ENCODE measurements at regions not wholly inside any gene's neighbourhood (a gene's known extent, or its start where the extent isn't known, plus 50 kb on each side); places are given as distances from the start of the nearest gene placed in this dataset.

DNA sequence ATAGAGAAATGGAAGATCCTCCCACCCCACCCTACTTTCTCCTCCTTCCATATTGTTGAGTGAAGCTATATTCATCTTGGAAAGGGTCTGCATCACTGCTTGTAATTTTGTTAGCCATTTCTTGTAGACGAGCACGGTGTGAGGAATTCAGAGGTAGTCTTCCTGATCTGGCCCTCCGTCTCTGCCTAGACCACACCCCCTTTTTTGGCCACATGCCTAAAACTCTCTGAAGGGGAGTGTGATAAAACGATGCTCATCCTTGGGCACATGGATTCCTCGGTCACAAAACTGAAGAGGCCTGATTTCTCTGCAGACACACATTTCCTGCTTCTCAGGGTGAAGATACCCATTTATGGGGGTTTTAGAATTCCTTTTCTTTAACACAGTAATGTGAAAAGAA is 182.8 kb downstream of the LARP7 start:
- Mint-ChIP-seq H3K36me3 (ENCODE audit: low read depth) (peaks cover 62% of the 10 kb centered on the region), H3K27ac (peak overlapping the region; percentile 26), H3K27me3 (ENCODE audit: insufficient read depth) (no peaks in the 10 kb centered on the region), H3K4me1 (peaks cover 15% of the 10 kb centered on the region), H3K9me3 (peaks cover 3% of the 10 kb centered on the region), H3K4me3 (no peak overlapping the region)
- Histone ChIP-seq H3K27ac (ENCODE audit: low read depth, low read length) (no peak overlapping the region), H3K9me3 (ENCODE audit: control insufficient read depth, low read length) (peaks cover 5% of the 10 kb centered on the region), H3K27me3 (ENCODE audit: control insufficient read depth, insufficient read depth, low read length, poor library complexity, severe bottlenecking) (no peaks in the 10 kb centered on the region), H3K4me1 (ENCODE audit: control insufficient read depth, insufficient read depth, low read length) (no peaks in the 10 kb centered on the region), H3K9ac (ENCODE audit: extremely low read depth, low read length, poor library complexity, severe bottlenecking) (no peak overlapping the region), H3K4me3 (ENCODE audit: low read length) (no peak overlapping the region), H3K36me3 (ENCODE audit: control insufficient read depth, insufficient read depth, low read length) (peaks cover 28% of the 10 kb centered on the region)
- TF ChIP-seq, protein P1, sequence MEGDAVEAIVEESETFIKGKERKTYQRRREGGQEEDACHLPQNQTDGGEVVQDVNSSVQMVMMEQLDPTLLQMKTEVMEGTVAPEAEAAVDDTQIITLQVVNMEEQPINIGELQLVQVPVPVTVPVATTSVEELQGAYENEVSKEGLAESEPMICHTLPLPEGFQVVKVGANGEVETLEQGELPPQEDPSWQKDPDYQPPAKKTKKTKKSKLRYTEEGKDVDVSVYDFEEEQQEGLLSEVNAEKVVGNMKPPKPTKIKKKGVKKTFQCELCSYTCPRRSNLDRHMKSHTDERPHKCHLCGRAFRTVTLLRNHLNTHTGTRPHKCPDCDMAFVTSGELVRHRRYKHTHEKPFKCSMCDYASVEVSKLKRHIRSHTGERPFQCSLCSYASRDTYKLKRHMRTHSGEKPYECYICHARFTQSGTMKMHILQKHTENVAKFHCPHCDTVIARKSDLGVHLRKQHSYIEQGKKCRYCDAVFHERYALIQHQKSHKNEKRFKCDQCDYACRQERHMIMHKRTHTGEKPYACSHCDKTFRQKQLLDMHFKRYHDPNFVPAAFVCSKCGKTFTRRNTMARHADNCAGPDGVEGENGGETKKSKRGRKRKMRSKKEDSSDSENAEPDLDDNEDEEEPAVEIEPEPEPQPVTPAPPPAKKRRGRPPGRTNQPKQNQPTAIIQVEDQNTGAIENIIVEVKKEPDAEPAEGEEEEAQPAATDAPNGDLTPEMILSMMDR (conservative IDR thresholded peaks at IDR 0.05), result no peak
- no peak for DNase-seq
- 90 to 97% methylated on average over 2 to 5 of the region's 5 CpGs for WGBS, 2 experiments (ENCODE audit: insufficient coverage in 1 of 2, insufficient read length in 1 of 2)

DNA sequence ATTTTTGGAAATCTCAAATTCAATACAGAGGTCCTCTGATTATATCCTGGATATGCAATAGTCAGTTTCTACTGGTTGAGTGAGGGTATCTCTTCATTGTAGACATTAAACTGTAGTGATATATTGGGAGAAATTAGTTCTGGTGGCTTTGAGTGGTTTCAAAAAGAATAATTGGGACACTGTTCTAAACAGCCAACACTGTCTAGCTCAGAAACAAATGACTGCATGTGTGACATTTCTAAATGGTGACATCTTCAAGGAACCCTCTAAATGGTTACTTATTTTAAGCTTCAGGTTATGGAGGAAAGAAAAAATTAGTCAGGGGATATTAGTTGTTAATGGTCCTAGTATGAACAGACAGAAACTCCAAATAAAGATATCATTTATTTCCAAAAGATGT is 186.2 kb downstream of the LARP7 start:
- peaks cover 80% of the 10 kb centered on the region for H3K36me3 Mint-ChIP-seq (ENCODE audit: low read depth)
- peaks cover 9% of the 10 kb centered on the region for H3K4me1 Mint-ChIP-seq
- no peak overlapping the region for H3K27ac ChIP-seq (ENCODE audit: low read depth, low read length)
- H3K4me1 ChIP-seq (ENCODE audit: control insufficient read depth, insufficient read depth, low read length), result no peaks in the 10 kb centered on the region
- peaks cover 61% of the 10 kb centered on the region for H3K36me3 ChIP-seq (ENCODE audit: control insufficient read depth, insufficient read depth, low read length)
- TF ChIP-seq, protein P1 (conservative IDR thresholded peaks at IDR 0.05), result no peak
- no peak overlapping the region for H3K4me3 ChIP-seq (ENCODE audit: low read length)
- H3K27me3 Mint-ChIP-seq (ENCODE audit: insufficient read depth), result no peaks in the 10 kb centered on the region
- H3K9me3 Mint-ChIP-seq, result peaks cover 19% of the 10 kb centered on the region
- no peak overlapping the region for H3K9ac ChIP-seq (ENCODE audit: extremely low read depth, low read length, poor library complexity, severe bottlenecking)
- H3K27ac Mint-ChIP-seq, result no peak overlapping the region
- no peak for DNase-seq
- H3K4me3 Mint-ChIP-seq, result no peak overlapping the region
- H3K27me3 ChIP-seq (ENCODE audit: control insufficient read depth, insufficient read depth, low read length, poor library complexity, severe bottlenecking), result no peaks in the 10 kb centered on the region
- H3K9me3 ChIP-seq (ENCODE audit: control insufficient read depth, low read length), result peaks cover 17% of the 10 kb centered on the region

DNA sequence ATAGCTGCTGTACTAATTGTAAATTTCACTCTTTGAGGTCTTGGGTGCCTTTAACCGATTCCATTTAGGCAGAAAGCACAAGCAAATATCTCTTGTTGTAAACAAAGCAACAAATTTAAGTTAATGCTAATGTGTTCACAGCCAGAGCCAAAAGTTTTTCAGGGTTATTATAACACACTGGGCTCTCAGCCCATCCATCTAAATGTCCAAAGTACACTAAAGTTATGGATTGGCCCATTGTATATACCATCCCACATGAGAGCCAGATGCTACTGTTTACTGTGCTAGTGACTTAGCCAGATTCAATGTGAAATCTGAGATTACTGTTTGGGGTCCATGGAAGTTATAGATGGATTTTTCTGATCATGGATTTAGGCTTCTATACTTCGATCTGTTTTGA is 186.7 kb downstream of the LARP7 start:
- Mint-ChIP-seq H3K27ac (no peak overlapping the region), H3K9me3 (peaks cover 24% of the 10 kb centered on the region), H3K27me3 (ENCODE audit: insufficient read depth) (no peaks in the 10 kb centered on the region), H3K4me1 (peaks cover 4% of the 10 kb centered on the region), H3K4me3 (no peak overlapping the region), H3K36me3 (ENCODE audit: low read depth) (peaks cover 81% of the 10 kb centered on the region)
- Histone ChIP-seq H3K27me3 (ENCODE audit: control insufficient read depth, insufficient read depth, low read length, poor library complexity, severe bottlenecking) (no peaks in the 10 kb centered on the region), H3K4me3 (ENCODE audit: low read length) (no peak overlapping the region), H3K9ac (ENCODE audit: extremely low read depth, low read length, poor library complexity, severe bottlenecking) (no peak overlapping the region), H3K9me3 (ENCODE audit: control insufficient read depth, low read length) (peaks cover 21% of the 10 kb centered on the region), H3K27ac (ENCODE audit: low read depth, low read length) (no peak overlapping the region), H3K4me1 (ENCODE audit: control insufficient read depth, insufficient read depth, low read length) (no peaks in the 10 kb centered on the region), H3K36me3 (ENCODE audit: control insufficient read depth, insufficient read depth, low read length) (peaks cover 61% of the 10 kb centered on the region)
- TF ChIP-seq, protein P1 (conservative IDR thresholded peaks at IDR 0.05), result no peak
- DNase-seq, result no peak
- WGBS, 2 experiments (ENCODE audit: insufficient coverage in 1 of 2, insufficient read length in 1 of 2), result 100% methylated on average over 1 of the region's 2 CpGs; no CpG with 5 or more reads in 1 of the 2 experiments

Measured in endodermal cell (in vitro differentiated cells).